ENCODE measurements at regions not wholly inside any gene's neighbourhood (a gene's known extent, or its start where the extent isn't known, plus 50 kb on each side); places are given as distances from the start of the nearest gene placed in this dataset.

GRCh38 chr2:206212673-206213513, 53.2 kb downstream of the EEF1B2 start:
- TF ChIP-seq CTCF (IDR thresholded peaks at IDR 0.05; ENCODE audit: insufficient read depth, low read length, missing control alignments), result no peak
- peak overlapping the region; percentile 51 for H3K4me3 ChIP-seq (ENCODE audit: low read depth, low read length)
- no peak for DNase-seq (ENCODE audit: low read depth, low spot score)
- CTCF ChIA-PET, result interaction anchor here (0.6 to 1.2 kb wide), 4 partner anchors 12 to 48 kb away, joined by 3 to 4 read pairs (median 4); no protein-coding TSS in a partner anchor
- POLR2A ChIA-PET, result interaction anchor here (0.7 kb wide), 1 partner anchor 327 kb away, joined by 5 read pairs; no protein-coding TSS in a partner anchor

- peak overlapping the region; percentile 51 for H3K4me3 ChIP-seq (ENCODE audit: low read depth, low read length)
- POLR2A ChIA-PET, result interaction anchor here (0.7 kb wide), 1 partner anchor 326 kb away, joined by 5 read pairs; no protein-coding TSS in a partner anchor
- no peak for TF ChIP-seq CTCF (IDR thresholded peaks at IDR 0.05; ENCODE audit: insufficient read depth, low read length, missing control alignments)
- no peak for DNase-seq (ENCODE audit: low read depth, low spot score)
- CTCF ChIA-PET, result interaction anchor here (0.6 to 1.2 kb wide), 3 partner anchors 25 to 49 kb away, joined by 3 to 4 read pairs (median 4); no protein-coding TSS in a partner anchor
Measured at GRCh38 chr2:206213514-206213845, 53.8 kb downstream of the EEF1B2 start.

GRCh38 chr2:206217166-206217565, 57.3 kb upstream of the ZDBF2 start:
- POLR2A ChIA-PET, result no interaction called here
- DNase-seq (ENCODE audit: low read depth, low spot score), result no peak
- H3K4me3 ChIP-seq (ENCODE audit: low read depth, low read length), result no peak overlapping the region
- no peak for TF ChIP-seq CTCF (IDR thresholded peaks at IDR 0.05; ENCODE audit: insufficient read depth, low read length, missing control alignments)
- CTCF ChIA-PET, result interaction anchor here (0.7 to 1.1 kb wide), 3 partner anchors 15 to 421 kb away, joined by 3 read pairs; no protein-coding TSS in a partner anchor

- no peak for DNase-seq (ENCODE audit: low read depth, low spot score)
- TF ChIP-seq CTCF (IDR thresholded peaks at IDR 0.05; ENCODE audit: insufficient read depth, low read length, missing control alignments), result no peak
- ChIA-PET POLR2A (no interaction called here), CTCF (interaction anchor here (1.1 kb wide), 1 partner anchor 53 kb away, joined by 3 read pairs; no protein-coding TSS in a partner anchor)
- H3K4me3 ChIP-seq (ENCODE audit: low read depth, low read length), result no peak overlapping the region
Measured at GRCh38 chr2:206217743-206218142, 56.7 kb upstream of the ZDBF2 start.

- no peak overlapping the region for H3K4me3 ChIP-seq (ENCODE audit: low read depth, low read length)
- no peak for TF ChIP-seq CTCF (IDR thresholded peaks at IDR 0.05; ENCODE audit: insufficient read depth, low read length, missing control alignments)
- CTCF ChIA-PET, result interaction anchor here (0.9 kb wide), 1 partner anchor 48 kb away, joined by 3 read pairs; no protein-coding TSS in a partner anchor
- POLR2A ChIA-PET, result no interaction called here
- DNase-seq (ENCODE audit: low read depth, low spot score), result no peak
Measured at GRCh38 chr2:206218156-206218555, 56.3 kb upstream of the ZDBF2 start.

GRCh38 chr2:206218796-206219499, 55.5 kb upstream of the ZDBF2 start:
- no peak overlapping the region for H3K4me3 ChIP-seq (ENCODE audit: low read depth, low read length)
- CTCF ChIA-PET, result interaction anchor here (0.9 kb wide), 1 partner anchor 47 kb away, joined by 3 read pairs; no protein-coding TSS in a partner anchor
- POLR2A ChIA-PET, result no interaction called here
- no peak for DNase-seq (ENCODE audit: low read depth, low spot score)
- no peak for TF ChIP-seq CTCF (IDR thresholded peaks at IDR 0.05; ENCODE audit: insufficient read depth, low read length, missing control alignments)

Data from AG04449 (cell line).